ENCODE measurements at regions not wholly inside any gene's neighbourhood (a gene's known extent, or its start where the extent isn't known, plus 50 kb on each side); places are given as distances from the start of the nearest gene placed in this dataset.

DNA sequence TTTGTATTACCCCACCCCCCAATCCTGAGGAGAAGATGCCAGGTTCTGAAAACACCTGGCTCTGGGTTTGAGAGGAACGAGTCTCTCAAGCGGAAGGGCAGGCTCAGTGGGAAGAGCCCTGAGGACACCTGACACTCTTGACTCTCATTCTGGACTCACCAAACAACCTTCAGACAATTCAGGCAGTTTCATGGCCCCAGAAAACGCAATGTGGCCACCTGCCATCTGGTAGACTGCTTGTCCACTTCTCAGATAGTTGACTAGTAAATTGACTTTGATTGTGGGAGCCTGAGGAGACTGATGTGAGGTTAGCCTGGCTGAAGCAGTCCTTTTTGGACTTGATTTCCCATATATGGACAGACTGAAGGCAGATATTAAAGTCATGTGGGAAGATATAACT lies 117.5 kb upstream of the FSTL4 start:
- no peak for TF ChIP-seq CTCF (IDR thresholded peaks at IDR 0.05; ENCODE audit: control insufficient read depth, extremely low read depth, insufficient read depth)
- H3K4me3 ChIP-seq (ENCODE audit: low read depth, low read length): no peak overlapping the region
- no peak for DNase-seq (ENCODE audit: low read depth)

GRCh38 chr5:133728475-133728874 lies 116.1 kb upstream of the FSTL4 start:
- no peak for TF ChIP-seq CTCF (IDR thresholded peaks at IDR 0.05; ENCODE audit: control insufficient read depth, extremely low read depth, insufficient read depth)
- no peak overlapping the region for H3K4me3 ChIP-seq (ENCODE audit: low read depth, low read length)
- no peak for DNase-seq (ENCODE audit: low read depth)

DNA sequence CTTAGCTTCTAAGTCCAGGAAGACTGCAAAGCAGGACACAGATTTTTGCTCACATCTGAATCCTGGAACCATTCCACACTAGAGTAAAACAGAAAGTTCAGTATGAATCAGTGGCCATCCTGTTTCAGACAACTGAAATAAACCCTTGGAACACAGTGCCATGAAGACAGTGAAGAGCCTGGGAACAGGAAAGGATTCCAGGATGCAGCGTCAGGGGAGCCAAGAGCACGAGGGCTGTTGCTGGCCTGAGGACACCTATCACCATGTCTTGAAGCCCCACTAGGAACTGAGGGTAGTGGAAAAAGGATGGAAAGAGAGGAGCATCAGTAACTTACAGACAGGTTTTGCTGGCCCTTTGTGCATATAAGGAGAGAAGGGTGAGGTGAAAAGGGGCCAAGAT lies 115.3 kb upstream of the FSTL4 start:
- H3K4me3 ChIP-seq (ENCODE audit: low read depth, low read length): no peak overlapping the region
- no peak for TF ChIP-seq CTCF (IDR thresholded peaks at IDR 0.05; ENCODE audit: control insufficient read depth, extremely low read depth, insufficient read depth)
- DNase-seq (ENCODE audit: low read depth): no peak

GRCh38 chr5:133723651-133724366 lies 111.5 kb upstream of the FSTL4 start:
- no peak overlapping the region for H3K4me3 ChIP-seq (ENCODE audit: low read depth, low read length)
- no peak for TF ChIP-seq CTCF (IDR thresholded peaks at IDR 0.05; ENCODE audit: control insufficient read depth, extremely low read depth, insufficient read depth)
- no peak for DNase-seq (ENCODE audit: low read depth)

- no peak for DNase-seq (ENCODE audit: low read depth)
- no peak overlapping the region for H3K4me3 ChIP-seq (ENCODE audit: low read depth, low read length)
- no peak for TF ChIP-seq CTCF (IDR thresholded peaks at IDR 0.05; ENCODE audit: control insufficient read depth, extremely low read depth, insufficient read depth)
Observed at GRCh38 chr5:133723126-133723525, 110.8 kb upstream of the FSTL4 start.

DNA sequence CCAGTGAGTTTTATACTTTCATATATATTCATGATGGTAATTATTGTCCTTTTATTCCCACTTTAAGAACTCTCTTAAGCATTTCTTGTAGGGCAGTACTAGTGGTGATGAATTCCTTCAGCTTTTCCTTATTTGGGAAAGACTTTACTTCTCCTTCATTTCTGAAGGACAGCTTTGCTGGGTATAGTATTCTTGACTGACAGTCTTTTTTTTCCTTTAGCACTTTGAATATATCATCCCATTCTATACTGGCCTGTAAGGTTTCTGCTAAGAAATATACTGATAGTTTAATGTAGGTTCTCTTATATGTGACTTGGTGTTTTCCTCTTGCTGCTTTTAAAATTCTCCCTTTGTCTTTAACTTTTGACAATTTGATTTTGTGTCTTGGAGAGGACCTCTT lies 109.0 kb upstream of the FSTL4 start:
- DNase-seq (ENCODE audit: low read depth): no peak
- no peak overlapping the region for H3K4me3 ChIP-seq (ENCODE audit: low read depth, low read length)
- no peak for TF ChIP-seq CTCF (IDR thresholded peaks at IDR 0.05; ENCODE audit: control insufficient read depth, extremely low read depth, insufficient read depth)

- no peak for TF ChIP-seq CTCF (IDR thresholded peaks at IDR 0.05; ENCODE audit: control insufficient read depth, extremely low read depth, insufficient read depth)
- H3K4me3 ChIP-seq (ENCODE audit: low read depth, low read length): no peak overlapping the region
- DNase-seq (ENCODE audit: low read depth): no peak
Observed at GRCh38 chr5:133718457-133718856, 106.1 kb upstream of the FSTL4 start.

All from LNCaP clone FGC (cell line).